SK-N-SH (cell line): ENCODE measurements at regions not wholly inside any gene's neighbourhood (a gene's known extent, or its start where the extent isn't known, plus 50 kb on each side); places are given as distances from the start of the nearest gene placed in this dataset.
"Not testable (repeated sequence)": the region's sequence is repeated elsewhere in the genome, so short reads cannot be mapped to it uniquely, and the experiment has no call there.

ENCODE experiments used
- CTCF ChIA-PET: fragments of 300-600, 350-600 bp; formaldehyde crosslinking; extraction: SDS; loops from one replicate; lab custom pipeline; 2021; lab: Yijun Ruan, JAX
- POLR2A ChIA-PET: fragments of 350-600 bp; sonication (Branson Sonifier 250); formaldehyde crosslinking; extraction: SDS; loops from one replicate; lab custom pipeline; 2020; ENCODE audit warnings: antibody characterized with exemption, inconsistent platforms; lab: Yijun Ruan, JAX
- DNase-seq: peaks from one replicate; pipeline ENCODE4 v3.0.0; 2012
- H2AFZ ChIP-seq: fragments of 200-600 bp; sonication (generic); 2 replicates; pipeline ENCODE4 v1.8.1; 2016; ENCODE audit warnings: antibody characterized with exemption, mild to moderate bottlenecking, low read depth
- H3F3A ChIP-seq: fragments of 200-600 bp; sonication (generic); replicated peaks from 2 replicates; pipeline ENCODE3; 2016; ENCODE audit warnings: antibody characterized with exemption, mild to moderate bottlenecking; ENCODE audit not compliant: insufficient read depth
- H3K27ac ChIP-seq, 2 experiments: fragments of 200-500 bp in 1 of 2; fragments of 200-600 bp in 1 of 2; sonication (Bioruptor generic) in 1 of 2; sonication (generic), shearing (Covaris generic) in 1 of 2; 2 replicates each; pipeline versions ENCODE4 v1.5.1 to v1.6.1; 2014 to 2016; ENCODE audit warnings: low read depth in 2 of 2, inconsistent platforms in 1 of 2, low read length in 1 of 2, mild to moderate bottlenecking in 1 of 2, mixed read lengths in 1 of 2
- H3K27me3 ChIP-seq: fragments of 200-600 bp; sonication (generic), shearing (Covaris generic); 2 replicates; pipeline ENCODE4 v1.6.1; 2016; ENCODE audit warnings: mixed run types; ENCODE audit not compliant: insufficient read depth
- H3K36me3 ChIP-seq, 2 experiments: fragments of 200-500 bp in 1 of 2; fragments of 200-600 bp in 1 of 2; sonication (Bioruptor generic) in 1 of 2; sonication (generic) in 1 of 2; replicated peaks in 1 of 2; 2 replicates each; pipeline versions ENCODE3 to v1.5.1; 2014 to 2016; ENCODE audit warnings: low read length in 1 of 2, mild to moderate bottlenecking in 1 of 2; ENCODE audit not compliant: insufficient read depth in 2 of 2, control insufficient read depth in 1 of 2
- H3K4me1 ChIP-seq, 2 experiments: fragments of 200-500 bp in 1 of 2; fragments of 200-600 bp in 1 of 2; sonication (Bioruptor generic) in 1 of 2; sonication (generic), shearing (Covaris generic) in 1 of 2; 2 replicates each; pipeline versions ENCODE4 v1.5.1 to v1.6.1; 2014 to 2016; ENCODE audit warnings: low read depth in 1 of 2, low read length in 1 of 2, mixed run types in 1 of 2; ENCODE audit not compliant: insufficient read depth in 2 of 2, control insufficient read depth in 1 of 2
- H3K4me2 ChIP-seq: fragments of 200-600 bp; sonication (generic), shearing (Covaris generic); 2 replicates; pipeline ENCODE4 v1.6.1; 2017; ENCODE audit warnings: mixed run types
- H3K4me3 ChIP-seq, 2 experiments: fragments of 200-500 bp in 1 of 2; fragments of 200-600 bp in 1 of 2; sonication (Bioruptor generic) in 1 of 2; sonication (generic), shearing (Covaris generic) in 1 of 2; 2 replicates each; pipeline versions ENCODE4 v1.5.1 to v1.8.1; 2014 to 2016; ENCODE audit warnings: low read depth in 2 of 2, inconsistent platforms in 1 of 2, low read length in 1 of 2, mild to moderate bottlenecking in 1 of 2, mixed read lengths in 1 of 2, moderate library complexity in 1 of 2
- H3K79me2 ChIP-seq: fragments of 200-600 bp; sonication (generic); 2 replicates; pipeline ENCODE4 v1.8.1; 2017; ENCODE audit warnings: mild to moderate bottlenecking; ENCODE audit not compliant: insufficient read depth
- H3K9ac ChIP-seq: fragments of 200-600 bp; sonication (generic); 2 replicates; pipeline ENCODE4 v1.6.1; 2017; ENCODE audit warnings: mixed run types
- H3K9me2 ChIP-seq: fragments of 200-600 bp; sonication (generic); 2 replicates; pipeline ENCODE4 v1.6.1; 2017; ENCODE audit warnings: mixed run types
- H3K9me3 ChIP-seq: fragments of 200-600 bp; sonication (generic); 2 replicates; pipeline ENCODE4 v1.6.1; 2017; ENCODE audit warnings: mixed run types, mild to moderate bottlenecking, moderate library complexity
- H4K20me1 ChIP-seq: fragments of 200-600 bp; sonication (generic); 2 replicates; pipeline ENCODE4 v1.6.1; 2017; ENCODE audit warnings: mild to moderate bottlenecking, mixed run types; ENCODE audit not compliant: insufficient read depth
- GATA2 ChIP-seq: sonication (generic); formaldehyde crosslinking; IDR thresholded peaks from 2 replicates; pipeline ENCODE4 v1.5.0; 2020; ENCODE audit warnings: mild to moderate bottlenecking, missing genetic modification reagents
- RFX5 ChIP-seq: IDR thresholded peaks from 2 replicates; pipeline ENCODE4 v1.6.1; 2012; ENCODE audit warnings: mild to moderate bottlenecking, improper control_type of control experiment, low read length
- RXRA ChIP-seq: IDR thresholded peaks from 2 replicates; pipeline ENCODE4 v1.4.0; 2012; ENCODE audit warnings: low read depth, mild to moderate bottlenecking, borderline replicate concordance
- TAF1 ChIP-seq: IDR thresholded peaks from 2 replicates; pipeline ENCODE4 v1.6.1; 2012; ENCODE audit warnings: low read depth, mild to moderate bottlenecking, low read length, moderate library complexity, borderline replicate concordance
- TEAD4 ChIP-seq: IDR thresholded peaks from 2 replicates; pipeline ENCODE4 v1.4.0; 2012; ENCODE audit warnings: mild to moderate bottlenecking, borderline replicate concordance; ENCODE audit not compliant: insufficient read depth
- WGBS: methylation state at CpG from one replicate; pipeline ENCODE4 v1.1.6; 2017; ENCODE audit warnings: low lambda C conversion rate; 5-methylcytosine and 5-hydroxymethylcytosine counted together
- TF ChIP-seq, protein P1 (sequence below): IDR thresholded peaks from 2 replicates; pipeline ENCODE4 v1.6.1; 2012; ENCODE audit warnings: mild to moderate bottlenecking, low read depth, low read length, moderate library complexity
- TF ChIP-seq, protein P2 (sequence below): fragments of 150-350 bp; IDR thresholded peaks from 2 replicates; pipeline ENCODE4 v1.6.1; 2016; ENCODE audit warnings: mild to moderate bottlenecking, low read depth, low read length
- TF ChIP-seq, protein P3 (sequence below): IDR thresholded peaks from 2 replicates; pipeline ENCODE4 v1.4.0; 2012; ENCODE audit warnings: low read depth, borderline replicate concordance

DNA sequence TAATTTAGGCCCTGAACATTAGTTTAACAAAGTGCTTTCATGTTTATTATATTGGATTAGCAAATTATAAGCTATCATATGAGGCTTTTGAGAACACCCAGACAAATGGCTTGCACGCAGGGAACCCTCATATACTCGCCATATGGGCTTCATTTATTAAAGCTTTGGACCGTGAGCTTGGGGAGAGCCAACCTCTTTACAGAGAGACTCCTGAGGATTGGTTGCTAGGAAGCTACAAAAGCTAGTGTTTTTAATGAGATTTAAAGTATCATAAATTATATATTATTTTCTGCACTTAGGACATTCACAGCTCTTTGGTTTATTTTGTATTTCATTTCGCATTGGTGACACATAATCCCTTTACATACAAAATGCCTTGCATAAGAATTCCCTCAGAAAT, 193.8 kb upstream of the TOX3 start:
- DNase-seq, result no peak
- Histone ChIP-seq H2AFZ (no peak overlapping the region), H3K79me2 (no peaks in the 10 kb centered on the region), H3K9me2 (no peaks in the 10 kb centered on the region), H3K27me3 (no peaks in the 10 kb centered on the region), H3K4me3 (no peak overlapping the region), H3K4me2 (no peak overlapping the region), H3K9ac (no peak overlapping the region), H3K27ac (no peak overlapping the region), H3F3A (no peaks in the 10 kb centered on the region), H3K4me1 (no peaks in the 10 kb centered on the region), H3K9me3 (no peaks in the 10 kb centered on the region), H3K36me3 (no peaks in the 10 kb centered on the region), H4K20me1 (no peaks in the 10 kb centered on the region)
- 11% methylated on average over 4 of the region's 4 CpGs for WGBS
- TF ChIP-seq, protein P1, sequence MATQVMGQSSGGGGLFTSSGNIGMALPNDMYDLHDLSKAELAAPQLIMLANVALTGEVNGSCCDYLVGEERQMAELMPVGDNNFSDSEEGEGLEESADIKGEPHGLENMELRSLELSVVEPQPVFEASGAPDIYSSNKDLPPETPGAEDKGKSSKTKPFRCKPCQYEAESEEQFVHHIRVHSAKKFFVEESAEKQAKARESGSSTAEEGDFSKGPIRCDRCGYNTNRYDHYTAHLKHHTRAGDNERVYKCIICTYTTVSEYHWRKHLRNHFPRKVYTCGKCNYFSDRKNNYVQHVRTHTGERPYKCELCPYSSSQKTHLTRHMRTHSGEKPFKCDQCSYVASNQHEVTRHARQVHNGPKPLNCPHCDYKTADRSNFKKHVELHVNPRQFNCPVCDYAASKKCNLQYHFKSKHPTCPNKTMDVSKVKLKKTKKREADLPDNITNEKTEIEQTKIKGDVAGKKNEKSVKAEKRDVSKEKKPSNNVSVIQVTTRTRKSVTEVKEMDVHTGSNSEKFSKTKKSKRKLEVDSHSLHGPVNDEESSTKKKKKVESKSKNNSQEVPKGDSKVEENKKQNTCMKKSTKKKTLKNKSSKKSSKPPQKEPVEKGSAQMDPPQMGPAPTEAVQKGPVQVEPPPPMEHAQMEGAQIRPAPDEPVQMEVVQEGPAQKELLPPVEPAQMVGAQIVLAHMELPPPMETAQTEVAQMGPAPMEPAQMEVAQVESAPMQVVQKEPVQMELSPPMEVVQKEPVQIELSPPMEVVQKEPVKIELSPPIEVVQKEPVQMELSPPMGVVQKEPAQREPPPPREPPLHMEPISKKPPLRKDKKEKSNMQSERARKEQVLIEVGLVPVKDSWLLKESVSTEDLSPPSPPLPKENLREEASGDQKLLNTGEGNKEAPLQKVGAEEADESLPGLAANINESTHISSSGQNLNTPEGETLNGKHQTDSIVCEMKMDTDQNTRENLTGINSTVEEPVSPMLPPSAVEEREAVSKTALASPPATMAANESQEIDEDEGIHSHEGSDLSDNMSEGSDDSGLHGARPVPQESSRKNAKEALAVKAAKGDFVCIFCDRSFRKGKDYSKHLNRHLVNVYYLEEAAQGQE, result no peak
- TF ChIP-seq, protein P2, sequence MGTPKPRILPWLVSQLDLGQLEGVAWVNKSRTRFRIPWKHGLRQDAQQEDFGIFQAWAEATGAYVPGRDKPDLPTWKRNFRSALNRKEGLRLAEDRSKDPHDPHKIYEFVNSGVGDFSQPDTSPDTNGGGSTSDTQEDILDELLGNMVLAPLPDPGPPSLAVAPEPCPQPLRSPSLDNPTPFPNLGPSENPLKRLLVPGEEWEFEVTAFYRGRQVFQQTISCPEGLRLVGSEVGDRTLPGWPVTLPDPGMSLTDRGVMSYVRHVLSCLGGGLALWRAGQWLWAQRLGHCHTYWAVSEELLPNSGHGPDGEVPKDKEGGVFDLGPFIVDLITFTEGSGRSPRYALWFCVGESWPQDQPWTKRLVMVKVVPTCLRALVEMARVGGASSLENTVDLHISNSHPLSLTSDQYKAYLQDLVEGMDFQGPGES, result no peak
- no peak for TF ChIP-seq RXRA
- TF ChIP-seq, protein P3, sequence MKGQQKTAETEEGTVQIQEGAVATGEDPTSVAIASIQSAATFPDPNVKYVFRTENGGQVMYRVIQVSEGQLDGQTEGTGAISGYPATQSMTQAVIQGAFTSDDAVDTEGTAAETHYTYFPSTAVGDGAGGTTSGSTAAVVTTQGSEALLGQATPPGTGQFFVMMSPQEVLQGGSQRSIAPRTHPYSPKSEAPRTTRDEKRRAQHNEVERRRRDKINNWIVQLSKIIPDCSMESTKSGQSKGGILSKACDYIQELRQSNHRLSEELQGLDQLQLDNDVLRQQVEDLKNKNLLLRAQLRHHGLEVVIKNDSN, result no peak
- ChIA-PET CTCF (interaction anchor here (0.6 kb wide), 1 partner anchor 1266 kb away, joined by 3 read pairs; no protein-coding TSS in a partner anchor), POLR2A (no interaction called here)

DNA sequence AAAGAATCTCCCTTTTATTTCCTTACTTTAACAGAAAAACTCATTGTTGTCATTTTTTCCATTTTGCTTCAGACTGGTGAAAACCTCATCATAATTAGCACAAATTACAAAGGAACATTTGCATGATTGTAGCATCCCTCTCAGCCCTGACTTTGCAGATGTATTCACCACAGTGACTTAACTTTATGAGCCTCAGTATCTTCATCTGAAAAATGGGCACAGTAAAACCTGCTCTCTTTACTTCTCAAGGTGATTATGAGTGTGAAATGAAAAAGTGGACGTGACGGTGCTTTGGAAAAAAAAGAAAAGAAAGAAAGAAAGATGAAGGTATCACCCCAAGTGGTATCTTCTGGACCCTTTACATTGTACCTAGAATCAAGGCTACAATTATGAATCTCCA, 193.4 kb upstream of the TOX3 start:
- no peak overlapping the region for H3K4me2 ChIP-seq
- no peak for DNase-seq
- H3K27me3 ChIP-seq, result no peaks in the 10 kb centered on the region
- ChIA-PET POLR2A (no interaction called here), CTCF (no interaction called here)
- H3K27ac ChIP-seq, result no peak overlapping the region
- no peaks in the 10 kb centered on the region for H3K9me3 ChIP-seq
- no peaks in the 10 kb centered on the region for H3K9me2 ChIP-seq
- H3K36me3 ChIP-seq, result no peaks in the 10 kb centered on the region
- no peak overlapping the region for H3K9ac ChIP-seq
- WGBS, result 0% methylated on average over 2 of the region's 2 CpGs
- no peak overlapping the region for H3K4me3 ChIP-seq
- H4K20me1 ChIP-seq, result no peaks in the 10 kb centered on the region
- H3K79me2 ChIP-seq, result no peaks in the 10 kb centered on the region
- no peaks in the 10 kb centered on the region for H3K4me1 ChIP-seq
- TF ChIP-seq TAF1, result no peak
- TF ChIP-seq RFX5, result no peak
- TF ChIP-seq TEAD4, result no peak
- TF ChIP-seq GATA2, result no peak
- no peak overlapping the region for H2AFZ ChIP-seq
- H3F3A ChIP-seq, result no peaks in the 10 kb centered on the region

DNA sequence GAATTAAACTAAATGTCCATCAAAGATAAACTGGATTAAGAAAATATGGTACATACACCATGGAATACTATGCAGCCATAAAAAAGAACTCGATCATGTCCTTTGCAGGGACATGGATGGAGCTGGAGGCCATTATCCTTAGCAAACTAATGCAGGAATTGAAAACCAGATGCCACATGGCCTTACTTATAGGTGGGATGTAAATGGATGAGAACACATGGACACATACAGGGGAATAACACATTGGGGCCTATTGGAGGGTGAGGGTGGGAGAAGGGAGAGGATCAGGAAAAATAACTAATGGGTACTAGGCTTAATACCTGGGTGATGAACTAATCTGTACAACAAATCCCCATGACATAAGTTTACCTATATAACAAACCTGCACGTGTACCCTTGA, 192.0 kb upstream of the TOX3 start:
- H3K4me2 ChIP-seq, H4K20me1 ChIP-seq, H3K79me2 ChIP-seq, H3K9me3 ChIP-seq, H2AFZ ChIP-seq, CTCF ChIA-PET, DNase-seq, H3K9ac ChIP-seq, H3K27ac ChIP-seq, H3F3A ChIP-seq, H3K36me3 ChIP-seq, H3K4me3 ChIP-seq, H3K27me3 ChIP-seq, H3K9me2 ChIP-seq, H3K4me1 ChIP-seq, POLR2A ChIA-PET: not testable (repeated sequence)
- 33% methylated on average over 2 of the region's 2 CpGs for WGBS
